ENCODE measurements at regions not wholly inside any gene's neighbourhood (a gene's known extent, or its start where the extent isn't known, plus 50 kb on each side); places are given as distances from the start of the nearest gene placed in this dataset.
"Not testable (repeated sequence)": the region's sequence is repeated elsewhere in the genome, so short reads cannot be mapped to it uniquely, and the experiment has no call there.

DNA sequence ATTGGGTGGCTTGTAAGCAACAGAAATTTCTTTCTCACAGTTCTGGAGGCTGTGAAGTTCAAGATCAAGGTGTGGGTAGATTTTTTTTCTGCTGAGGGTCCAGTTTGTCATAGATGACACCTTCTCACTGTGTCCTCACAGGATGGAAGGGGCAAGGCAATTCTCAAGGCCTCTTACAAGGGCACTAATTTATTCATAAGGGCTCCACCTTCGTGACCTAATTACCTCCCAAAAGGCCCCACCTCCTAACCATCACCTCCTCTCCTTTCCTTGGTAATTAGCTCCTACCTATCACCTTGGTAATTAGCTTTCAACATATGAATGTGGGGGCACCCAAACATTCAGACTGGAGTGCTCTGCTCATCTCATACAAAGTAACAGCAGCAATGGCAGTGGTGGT, 92.3 kb upstream of the CD44 start:
- TF ChIP-seq, protein P1, sequence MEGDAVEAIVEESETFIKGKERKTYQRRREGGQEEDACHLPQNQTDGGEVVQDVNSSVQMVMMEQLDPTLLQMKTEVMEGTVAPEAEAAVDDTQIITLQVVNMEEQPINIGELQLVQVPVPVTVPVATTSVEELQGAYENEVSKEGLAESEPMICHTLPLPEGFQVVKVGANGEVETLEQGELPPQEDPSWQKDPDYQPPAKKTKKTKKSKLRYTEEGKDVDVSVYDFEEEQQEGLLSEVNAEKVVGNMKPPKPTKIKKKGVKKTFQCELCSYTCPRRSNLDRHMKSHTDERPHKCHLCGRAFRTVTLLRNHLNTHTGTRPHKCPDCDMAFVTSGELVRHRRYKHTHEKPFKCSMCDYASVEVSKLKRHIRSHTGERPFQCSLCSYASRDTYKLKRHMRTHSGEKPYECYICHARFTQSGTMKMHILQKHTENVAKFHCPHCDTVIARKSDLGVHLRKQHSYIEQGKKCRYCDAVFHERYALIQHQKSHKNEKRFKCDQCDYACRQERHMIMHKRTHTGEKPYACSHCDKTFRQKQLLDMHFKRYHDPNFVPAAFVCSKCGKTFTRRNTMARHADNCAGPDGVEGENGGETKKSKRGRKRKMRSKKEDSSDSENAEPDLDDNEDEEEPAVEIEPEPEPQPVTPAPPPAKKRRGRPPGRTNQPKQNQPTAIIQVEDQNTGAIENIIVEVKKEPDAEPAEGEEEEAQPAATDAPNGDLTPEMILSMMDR (IDR thresholded peaks at IDR 0.05; ENCODE audit: low read depth, low read length, missing control alignments), result no peak
- no peak for DNase-seq (ENCODE audit: extremely low read depth, low read depth)
- no peak overlapping the region for H3K4me3 ChIP-seq (replicated peaks; ENCODE audit: low read depth, low read length)

DNA sequence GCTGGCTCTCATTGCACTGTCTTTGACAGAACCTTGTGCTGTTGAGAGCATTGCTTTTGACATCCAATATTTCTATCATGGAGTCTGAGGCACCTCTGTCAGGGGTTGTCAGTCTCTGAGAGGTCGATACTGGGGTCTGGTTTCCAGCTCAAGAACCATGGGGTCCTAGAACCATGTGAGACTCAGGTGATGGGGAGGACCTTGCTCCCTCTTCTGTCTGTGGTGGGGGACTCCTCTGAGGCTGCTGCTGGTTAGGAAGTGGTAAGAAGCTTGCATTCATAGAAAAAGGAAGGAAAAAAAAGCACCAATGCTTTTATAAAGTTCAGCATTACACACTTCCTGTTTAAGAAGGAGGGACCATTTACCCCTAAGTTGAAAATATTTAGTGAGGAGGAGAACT, 91.8 kb upstream of the CD44 start:
- no peak for DNase-seq (ENCODE audit: extremely low read depth, low read depth)
- TF ChIP-seq, protein P1 (IDR thresholded peaks at IDR 0.05; ENCODE audit: low read depth, low read length, missing control alignments), result no peak
- H3K4me3 ChIP-seq (replicated peaks; ENCODE audit: low read depth, low read length), result no peak overlapping the region

DNA sequence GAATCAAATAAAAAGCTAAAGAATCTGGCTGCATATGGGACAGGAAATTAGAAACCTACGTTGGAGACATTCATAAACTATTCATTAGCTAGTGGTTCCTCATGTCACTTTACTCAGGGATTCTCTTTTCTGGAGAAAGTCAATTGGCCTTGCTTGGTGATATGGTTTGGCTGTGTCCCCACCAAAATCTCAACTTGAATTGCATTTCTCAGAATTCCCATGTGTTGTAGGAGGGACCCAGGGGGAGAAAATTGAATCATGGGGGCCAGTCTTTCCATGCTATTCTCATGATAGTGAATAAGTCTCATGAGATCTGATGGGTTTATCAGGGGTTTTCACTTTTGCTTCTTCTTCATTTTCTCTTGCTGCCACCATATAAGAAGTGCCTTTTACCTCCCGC, 91.2 kb upstream of the CD44 start:
- TF ChIP-seq, protein P1 (IDR thresholded peaks at IDR 0.05; ENCODE audit: low read depth, low read length, missing control alignments), result no peak
- no peak for DNase-seq (ENCODE audit: extremely low read depth, low read depth)
- H3K4me3 ChIP-seq (replicated peaks; ENCODE audit: low read depth, low read length), result no peak overlapping the region

DNA sequence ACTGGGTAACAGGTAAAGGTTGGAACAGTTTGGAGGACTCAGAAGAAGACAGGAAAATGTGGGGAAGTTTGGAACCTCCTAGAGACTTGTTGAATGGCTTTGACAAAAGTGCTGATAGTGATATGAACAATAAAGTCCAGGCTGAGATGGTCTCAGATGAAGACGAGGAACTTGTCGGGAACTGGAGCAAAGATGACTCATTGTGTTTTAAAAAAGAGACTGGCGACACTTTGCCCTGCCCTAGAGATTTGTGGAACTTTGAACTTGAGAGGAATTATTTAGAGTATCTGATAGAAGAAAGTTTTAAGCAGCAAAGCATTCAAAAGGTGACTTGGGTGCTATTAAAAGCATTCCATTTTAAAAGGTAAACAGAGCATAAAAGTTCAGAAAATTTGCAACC, 90.6 kb upstream of the CD44 start:
- not testable (repeated sequence) for DNase-seq (ENCODE audit: extremely low read depth, low read depth)

DNA sequence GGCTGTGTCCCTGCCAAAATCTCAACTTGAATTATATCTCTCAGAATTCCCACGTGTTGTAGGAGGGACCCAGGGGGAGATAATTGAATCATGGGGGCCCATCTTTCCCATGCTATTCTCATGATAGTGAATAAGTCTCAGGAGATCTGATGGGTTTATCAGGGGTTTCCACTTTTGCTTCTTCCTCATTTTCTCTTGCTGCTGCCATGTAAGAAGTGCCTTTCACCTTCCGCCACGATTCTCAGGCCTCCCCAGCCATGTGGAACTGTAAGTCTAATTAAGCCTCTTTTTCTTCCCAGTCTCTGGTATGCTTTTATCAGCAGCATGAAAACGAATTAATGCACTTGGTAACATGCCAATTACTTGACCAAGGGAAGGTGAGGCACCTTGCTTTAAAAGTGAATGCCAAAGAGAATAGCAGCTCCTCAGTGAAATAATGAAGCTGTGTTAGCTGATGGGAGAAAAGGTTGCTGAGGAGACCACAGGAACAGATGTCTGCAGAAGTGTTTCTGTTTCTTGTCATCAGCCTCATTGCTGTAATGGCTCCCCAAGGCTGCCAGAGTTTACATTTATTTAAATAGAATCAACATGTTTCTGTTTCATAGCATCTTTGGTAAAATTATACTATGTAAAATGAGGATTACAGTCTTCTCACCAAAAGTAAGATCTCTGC, 89.0 kb upstream of the CD44 start:
- no peak for DNase-seq (ENCODE audit: extremely low read depth, low read depth)
- H3K4me3 ChIP-seq (replicated peaks; ENCODE audit: low read depth, low read length), result no peak overlapping the region
- TF ChIP-seq, protein P1 (IDR thresholded peaks at IDR 0.05; ENCODE audit: low read depth, low read length, missing control alignments), result no peak

More for the DNA sequence above, 90.6 kb upstream of the CD44 start:
- not testable (repeated sequence) for H3K4me3 ChIP-seq (replicated peaks; ENCODE audit: low read depth, low read length)

DNA sequence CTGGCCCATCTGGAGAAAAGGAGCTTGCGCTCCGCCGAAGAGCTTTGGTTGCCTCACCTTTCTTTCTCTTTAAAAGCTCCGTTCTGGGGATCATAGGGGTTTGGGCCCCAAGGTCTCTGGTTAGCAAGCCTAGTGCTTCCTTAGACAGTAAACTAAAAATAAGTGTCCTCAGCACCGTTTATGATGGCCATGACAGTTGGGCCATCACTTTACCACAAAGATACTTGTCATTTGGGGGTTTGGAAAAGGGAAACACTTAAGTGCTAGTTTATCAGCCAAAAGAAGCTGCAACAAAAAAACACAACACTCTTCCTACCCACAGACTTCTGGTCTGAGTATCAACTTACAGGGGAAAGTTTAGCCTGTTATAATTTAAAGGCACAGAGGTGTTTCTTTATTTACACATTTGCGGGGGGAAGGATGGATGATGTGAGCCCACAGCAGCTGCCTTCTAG, 88.4 kb upstream of the CD44 start:
- no peak for DNase-seq (ENCODE audit: extremely low read depth, low read depth)
- H3K4me3 ChIP-seq (replicated peaks; ENCODE audit: low read depth, low read length), result no peak overlapping the region
- TF ChIP-seq, protein P1 (IDR thresholded peaks at IDR 0.05; ENCODE audit: low read depth, low read length, missing control alignments), result no peak

DNA sequence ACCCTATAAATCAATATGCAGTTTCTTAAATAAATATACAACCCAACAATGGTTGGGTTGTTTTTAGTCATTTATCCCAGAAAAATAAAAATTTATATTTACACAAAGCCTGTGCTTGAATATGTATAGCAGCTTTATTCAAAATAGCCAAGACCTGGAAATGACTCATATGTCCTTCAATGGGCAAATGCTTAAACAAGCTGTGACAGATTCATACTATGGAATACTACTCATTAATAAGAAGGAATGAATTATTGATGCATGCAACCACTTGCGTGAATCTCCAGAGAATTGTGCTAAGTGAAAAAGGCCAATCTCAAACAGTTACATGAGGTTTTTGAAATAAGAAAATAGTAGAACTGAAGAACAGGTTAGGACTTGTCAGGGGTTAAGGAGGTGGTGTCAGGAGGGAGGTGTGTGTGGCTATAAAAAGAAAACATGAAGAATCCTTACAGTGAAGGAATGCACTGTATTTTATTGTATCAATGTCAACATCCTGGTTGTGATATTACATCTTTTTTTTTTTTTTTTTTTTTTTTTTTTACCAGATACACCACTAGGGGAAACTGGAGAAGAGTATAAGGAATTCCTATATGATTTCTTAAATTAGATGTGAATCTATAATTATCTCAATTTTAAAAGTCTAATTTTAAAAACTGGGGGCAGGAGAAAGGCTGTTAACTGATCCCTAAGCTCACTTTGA, 82.4 kb upstream of the CD44 start:
- H3K4me3 ChIP-seq (replicated peaks; ENCODE audit: low read depth, low read length), result no peak overlapping the region
- DNase-seq (ENCODE audit: extremely low read depth, low read depth), result no peak
- TF ChIP-seq, protein P1 (IDR thresholded peaks at IDR 0.05; ENCODE audit: low read depth, low read length, missing control alignments), result no peak

All from HFF-Myc (cell line).